ENCODE measurements at regions not wholly inside any gene's neighbourhood (a gene's known extent, or its start where the extent isn't known, plus 50 kb on each side); places are given as distances from the start of the nearest gene placed in this dataset.

DNA sequence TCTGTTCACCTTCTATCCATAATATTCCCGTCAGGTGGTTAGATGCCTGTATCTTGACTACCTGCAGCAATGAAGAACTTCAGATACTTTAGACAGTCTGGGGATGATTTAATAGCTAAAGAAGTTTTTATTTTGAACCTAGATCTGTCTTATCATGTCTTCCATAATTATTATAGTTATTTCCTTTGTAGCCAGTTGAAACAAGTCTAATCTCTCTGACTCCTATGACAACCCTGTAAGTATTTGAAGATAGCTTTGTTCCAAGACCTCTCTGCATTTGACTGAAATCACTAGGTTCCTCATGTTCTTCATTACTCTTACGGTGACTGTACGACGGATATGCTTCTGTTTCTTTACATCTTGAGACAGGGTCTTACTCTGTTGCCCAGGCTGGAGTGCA, 316.6 kb upstream of the BMP2 start:
- Histone ChIP-seq H3K4me3 (ENCODE audit: low read depth in 1 of 3, low read length in 3 of 3) (no peak overlapping the region), H3K27ac (ENCODE audit: low read depth in 1 of 2, low read length in 2 of 2) (no peak overlapping the region), H3K36me3 (ENCODE audit: control insufficient read depth in 4 of 4, insufficient read depth in 3 of 4, low read depth in 1 of 4, low read length in 3 of 4) (no peaks in the 10 kb centered on the region), H3K4me1 (ENCODE audit: control insufficient read depth in 4 of 4, insufficient read depth in 4 of 4, low read length in 3 of 4) (no peaks in the 10 kb centered on the region), H3K9me3 (ENCODE audit: control insufficient read depth in 4 of 4, low read length in 3 of 4) (peaks cover 0 to 4% (median 1%) of the 10 kb centered on the region in 4 donors), H3K9ac (ENCODE audit: low read depth in 1 of 2, low read length in 2 of 2) (no peak overlapping the region), H3K27me3 (ENCODE audit: control insufficient read depth in 4 of 4, insufficient read depth in 4 of 4, low read length in 3 of 4) (peaks cover 0 to 6% (median 0%) of the 10 kb centered on the region in 4 donors)
- no peak for DNase-seq (ENCODE audit: low spot score)
- no peak for TF ChIP-seq TAF1 (conservative IDR thresholded peaks at IDR 0.05)
- no peak for TF ChIP-seq HNF4A (conservative IDR thresholded peaks at IDR 0.05)
- TF ChIP-seq HNF4G (IDR thresholded peaks at IDR 0.05), result no peak
- TF ChIP-seq RAD21 (IDR thresholded peaks at IDR 0.05), result no peak
- TF ChIP-seq EGR1 (IDR thresholded peaks at IDR 0.05; ENCODE audit: low read depth in 2 of 2), result no peak
- no peak for TF ChIP-seq FOXA1 (IDR thresholded peaks at IDR 0.05)
- no peak for TF ChIP-seq JUND (IDR thresholded peaks at IDR 0.05)
- TF ChIP-seq, protein P1, sequence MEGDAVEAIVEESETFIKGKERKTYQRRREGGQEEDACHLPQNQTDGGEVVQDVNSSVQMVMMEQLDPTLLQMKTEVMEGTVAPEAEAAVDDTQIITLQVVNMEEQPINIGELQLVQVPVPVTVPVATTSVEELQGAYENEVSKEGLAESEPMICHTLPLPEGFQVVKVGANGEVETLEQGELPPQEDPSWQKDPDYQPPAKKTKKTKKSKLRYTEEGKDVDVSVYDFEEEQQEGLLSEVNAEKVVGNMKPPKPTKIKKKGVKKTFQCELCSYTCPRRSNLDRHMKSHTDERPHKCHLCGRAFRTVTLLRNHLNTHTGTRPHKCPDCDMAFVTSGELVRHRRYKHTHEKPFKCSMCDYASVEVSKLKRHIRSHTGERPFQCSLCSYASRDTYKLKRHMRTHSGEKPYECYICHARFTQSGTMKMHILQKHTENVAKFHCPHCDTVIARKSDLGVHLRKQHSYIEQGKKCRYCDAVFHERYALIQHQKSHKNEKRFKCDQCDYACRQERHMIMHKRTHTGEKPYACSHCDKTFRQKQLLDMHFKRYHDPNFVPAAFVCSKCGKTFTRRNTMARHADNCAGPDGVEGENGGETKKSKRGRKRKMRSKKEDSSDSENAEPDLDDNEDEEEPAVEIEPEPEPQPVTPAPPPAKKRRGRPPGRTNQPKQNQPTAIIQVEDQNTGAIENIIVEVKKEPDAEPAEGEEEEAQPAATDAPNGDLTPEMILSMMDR (IDR thresholded peaks at IDR 0.05; ENCODE audit: low read depth, low read length, missing input control), result no peak
- no peak for TF ChIP-seq YY1 (IDR thresholded peaks at IDR 0.05)
- no peak for TF ChIP-seq SP1 (IDR thresholded peaks at IDR 0.05)
- TF ChIP-seq NR2F2 (IDR thresholded peaks at IDR 0.05), result no peak
- 66% methylated on average over 4 of the region's 4 CpGs for WGBS

DNA sequence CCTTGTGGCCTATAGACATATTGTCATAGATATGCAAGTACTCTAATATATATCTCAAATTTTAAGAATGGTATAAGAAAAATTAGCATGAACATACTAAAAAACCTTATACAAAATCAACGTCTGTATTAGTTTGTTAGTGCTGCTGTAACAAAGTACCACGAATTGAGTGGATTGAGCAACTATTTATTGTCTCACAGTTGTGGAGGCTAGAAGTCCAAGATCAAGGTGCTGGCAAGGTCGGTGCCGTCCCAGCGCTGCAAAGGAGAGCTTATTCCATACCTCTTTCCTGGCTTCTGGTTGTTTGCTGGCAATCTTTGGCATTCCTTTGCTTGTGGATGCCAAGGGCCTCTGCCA, 317.6 kb upstream of the FERMT1 start:
- DNase-seq (ENCODE audit: low spot score), result no peak
- no peak overlapping the region for H3K9ac ChIP-seq (ENCODE audit: low read depth in 1 of 2, low read length in 2 of 2)
- 85% methylated on average over 5 of the region's 5 CpGs for WGBS
- TF ChIP-seq HNF4A (conservative IDR thresholded peaks at IDR 0.05) (no peak), YY1 (IDR thresholded peaks at IDR 0.05) (no peak), RAD21 (IDR thresholded peaks at IDR 0.05) (no peak), HNF4G (IDR thresholded peaks at IDR 0.05) (no peak), FOXA2 (IDR thresholded peaks at IDR 0.05) (no peak), JUND (IDR thresholded peaks at IDR 0.05) (no peak), GABPA (IDR thresholded peaks at IDR 0.05 in 1 of 2, conservative IDR thresholded peaks at IDR 0.05 in 1 of 2) (no peak), TAF1 (conservative IDR thresholded peaks at IDR 0.05) (no peak), SP1 (IDR thresholded peaks at IDR 0.05) (no peak), NR2F2 (IDR thresholded peaks at IDR 0.05) (no peak), REST (IDR thresholded peaks at IDR 0.05) (no peak), EGR1 (IDR thresholded peaks at IDR 0.05; ENCODE audit: low read depth in 2 of 2) (no peak), RXRA (IDR thresholded peaks at IDR 0.05) (no peak), MAX (IDR thresholded peaks at IDR 0.05) (no peak)
- TF ChIP-seq, protein P2, sequence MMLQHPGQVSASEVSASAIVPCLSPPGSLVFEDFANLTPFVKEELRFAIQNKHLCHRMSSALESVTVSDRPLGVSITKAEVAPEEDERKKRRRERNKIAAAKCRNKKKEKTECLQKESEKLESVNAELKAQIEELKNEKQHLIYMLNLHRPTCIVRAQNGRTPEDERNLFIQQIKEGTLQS (IDR thresholded peaks at IDR 0.05), result no peak
- TF ChIP-seq, protein P1 (IDR thresholded peaks at IDR 0.05; ENCODE audit: low read depth, low read length, missing input control), result no peak
- TF ChIP-seq, protein P3, sequence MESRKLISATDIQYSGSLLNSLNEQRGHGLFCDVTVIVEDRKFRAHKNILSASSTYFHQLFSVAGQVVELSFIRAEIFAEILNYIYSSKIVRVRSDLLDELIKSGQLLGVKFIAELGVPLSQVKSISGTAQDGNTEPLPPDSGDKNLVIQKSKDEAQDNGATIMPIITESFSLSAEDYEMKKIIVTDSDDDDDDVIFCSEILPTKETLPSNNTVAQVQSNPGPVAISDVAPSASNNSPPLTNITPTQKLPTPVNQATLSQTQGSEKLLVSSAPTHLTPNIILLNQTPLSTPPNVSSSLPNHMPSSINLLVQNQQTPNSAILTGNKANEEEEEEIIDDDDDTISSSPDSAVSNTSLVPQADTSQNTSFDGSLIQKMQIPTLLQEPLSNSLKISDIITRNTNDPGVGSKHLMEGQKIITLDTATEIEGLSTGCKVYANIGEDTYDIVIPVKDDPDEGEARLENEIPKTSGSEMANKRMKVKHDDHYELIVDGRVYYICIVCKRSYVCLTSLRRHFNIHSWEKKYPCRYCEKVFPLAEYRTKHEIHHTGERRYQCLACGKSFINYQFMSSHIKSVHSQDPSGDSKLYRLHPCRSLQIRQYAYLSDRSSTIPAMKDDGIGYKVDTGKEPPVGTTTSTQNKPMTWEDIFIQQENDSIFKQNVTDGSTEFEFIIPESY (IDR thresholded peaks at IDR 0.05), result no peak
- no peak overlapping the region for H3K27ac ChIP-seq (ENCODE audit: low read depth in 1 of 2, low read length in 2 of 2)
- H3K4me1 ChIP-seq (ENCODE audit: control insufficient read depth in 4 of 4, insufficient read depth in 4 of 4, low read length in 3 of 4), result no peaks in the 10 kb centered on the region
- H3K9me3 ChIP-seq (ENCODE audit: control insufficient read depth in 4 of 4, low read length in 3 of 4), result no peaks in the 10 kb centered on the region
- no peaks in the 10 kb centered on the region for H3K36me3 ChIP-seq (ENCODE audit: control insufficient read depth in 4 of 4, insufficient read depth in 3 of 4, low read depth in 1 of 4, low read length in 3 of 4)
- H3K27me3 ChIP-seq (ENCODE audit: control insufficient read depth in 4 of 4, insufficient read depth in 4 of 4, low read length in 3 of 4), result no peaks in the 10 kb centered on the region
- H3K4me3 ChIP-seq (ENCODE audit: low read depth in 1 of 3, low read length in 3 of 3), result no peak overlapping the region
